ENCODE measurements at regions not wholly inside any gene's neighbourhood (a gene's known extent, or its start where the extent isn't known, plus 50 kb on each side); places are given as distances from the start of the nearest gene placed in this dataset.
"Not testable (repeated sequence)": the region's sequence is repeated elsewhere in the genome, so short reads cannot be mapped to it uniquely, and the experiment has no call there.

DNA sequence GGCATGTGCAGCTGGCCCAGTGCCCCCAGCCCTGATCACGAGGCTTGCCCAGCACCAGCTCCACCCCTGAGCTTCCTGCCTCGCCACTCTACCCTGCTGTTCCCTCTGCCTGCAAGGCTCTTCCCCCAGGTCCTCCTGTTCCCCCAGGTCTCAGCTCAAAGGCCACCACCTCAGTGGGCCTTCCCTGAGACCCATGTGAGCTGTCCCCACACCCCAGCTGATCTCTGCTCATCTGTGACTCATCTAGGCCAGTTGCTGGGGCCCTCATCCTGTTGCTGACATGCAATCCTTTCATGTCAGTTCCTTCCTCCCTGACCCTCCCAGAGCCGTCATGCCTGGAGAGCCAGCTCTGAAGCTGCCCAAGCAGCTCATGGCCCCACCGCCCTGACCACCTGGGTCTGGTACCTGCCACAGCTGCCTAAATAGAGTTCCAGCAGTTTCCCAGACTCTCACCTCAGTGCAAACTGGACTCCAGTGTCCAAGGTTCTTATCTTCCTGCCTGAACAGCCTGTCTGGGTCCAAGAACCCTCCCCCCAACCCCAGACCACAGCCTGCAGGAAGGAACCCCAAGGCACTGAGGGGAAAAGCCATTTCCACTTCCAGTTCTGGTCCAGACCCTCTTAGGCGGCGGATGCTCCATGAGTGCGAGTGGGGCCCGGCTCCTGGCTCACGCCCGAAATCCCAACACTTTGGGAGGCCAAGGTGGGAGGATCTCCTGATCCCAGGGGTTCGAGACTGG, 116.6 kb upstream of the IQSEC1 start:
- peaks cover 29% of the 10 kb centered on the region for H3K4me1 ChIP-seq (ENCODE audit: control insufficient read depth, insufficient read depth, low read length)
- no peak overlapping the region for H3K27ac ChIP-seq (ENCODE audit: low read depth, low read length)
- DNase-seq (ENCODE audit: low read depth in 4 of 6, low spot score in 6 of 6), result no peak
- no peaks in the 10 kb centered on the region for H3K27me3 ChIP-seq (ENCODE audit: control insufficient read depth, insufficient read depth, low read length)
- H3K9me3 ChIP-seq (ENCODE audit: control insufficient read depth, insufficient read depth, low read length), result no peaks in the 10 kb centered on the region
- 84% methylated on average over 6 of the region's 11 CpGs for WGBS (ENCODE audit: insufficient coverage)
- H3K36me3 ChIP-seq (ENCODE audit: control insufficient read depth, insufficient read depth, low read length), result no peaks in the 10 kb centered on the region
- no peak overlapping the region for H3K4me3 ChIP-seq (ENCODE audit: low read depth, low read length)

DNA sequence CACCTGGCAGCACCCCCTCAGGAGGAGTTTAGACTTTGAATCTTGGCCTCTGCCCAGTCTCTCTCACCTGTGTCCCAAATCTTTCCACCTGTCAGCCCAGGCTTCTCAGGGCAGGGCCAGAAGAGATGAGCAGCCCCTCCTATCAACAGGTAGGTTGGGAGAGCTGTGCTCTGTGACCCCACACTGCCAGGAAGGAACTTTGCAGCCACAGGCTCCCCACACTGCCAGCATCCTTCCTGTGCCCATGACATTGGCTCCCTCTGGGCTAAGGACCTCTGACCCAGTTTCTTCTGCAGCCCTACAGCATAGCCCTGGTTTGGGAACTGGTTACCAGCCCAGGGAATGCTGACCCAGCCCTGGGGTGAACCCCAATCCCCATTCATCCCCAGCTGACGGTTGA, 115.7 kb upstream of the IQSEC1 start:
- no peak overlapping the region for H3K27ac ChIP-seq (ENCODE audit: low read depth, low read length)
- 100% methylated on average over 1 of the region's 1 CpG for WGBS (ENCODE audit: insufficient coverage)
- DNase-seq (ENCODE audit: low read depth in 4 of 6, low spot score in 6 of 6), result no peak

GRCh38 chr3:13188181-13188779, 115.1 kb upstream of the IQSEC1 start:
- Histone ChIP-seq H3K4me3 (ENCODE audit: low read depth, low read length) (no peak overlapping the region), H3K27ac (ENCODE audit: low read depth, low read length) (no peak overlapping the region), H3K36me3 (ENCODE audit: control insufficient read depth, insufficient read depth, low read length) (no peaks in the 10 kb centered on the region), H3K27me3 (ENCODE audit: control insufficient read depth, insufficient read depth, low read length) (no peaks in the 10 kb centered on the region), H3K9me3 (ENCODE audit: control insufficient read depth, insufficient read depth, low read length) (peaks cover 4% of the 10 kb centered on the region), H3K4me1 (ENCODE audit: control insufficient read depth, insufficient read depth, low read length) (peaks cover 16% of the 10 kb centered on the region)
- WGBS (ENCODE audit: insufficient coverage), result 92% methylated on average over 3 of the region's 4 CpGs
- no peak for DNase-seq (ENCODE audit: low read depth in 4 of 6, low spot score in 6 of 6)

More for the DNA sequence above, 115.7 kb upstream of the IQSEC1 start:
- Histone ChIP-seq H3K4me3 (ENCODE audit: low read depth, low read length) (no peak overlapping the region), H3K9me3 (ENCODE audit: control insufficient read depth, insufficient read depth, low read length) (peaks cover 4% of the 10 kb centered on the region), H3K36me3 (ENCODE audit: control insufficient read depth, insufficient read depth, low read length) (no peaks in the 10 kb centered on the region), H3K4me1 (ENCODE audit: control insufficient read depth, insufficient read depth, low read length) (peaks cover 23% of the 10 kb centered on the region), H3K27me3 (ENCODE audit: control insufficient read depth, insufficient read depth, low read length) (no peaks in the 10 kb centered on the region)

DNA sequence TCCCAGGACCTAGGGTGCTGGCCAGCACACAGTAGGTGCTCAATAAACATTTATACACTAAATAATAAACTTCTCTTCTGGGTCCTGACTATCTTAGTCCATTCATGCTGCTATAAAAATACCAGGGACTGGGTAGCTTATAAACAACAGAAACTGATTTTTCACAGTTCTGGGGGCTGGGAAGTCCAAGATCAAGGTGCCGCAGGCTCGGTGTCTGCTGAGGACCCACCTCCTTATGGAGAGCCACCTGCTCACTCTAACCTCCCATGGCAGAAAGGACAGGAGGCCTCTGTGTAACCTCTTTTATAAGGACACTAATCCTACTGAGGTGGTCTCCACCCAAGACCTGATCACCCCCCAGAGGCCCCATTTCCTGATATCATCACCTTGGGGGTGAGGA, 114.4 kb upstream of the IQSEC1 start:
- Histone ChIP-seq H3K9me3 (ENCODE audit: control insufficient read depth, insufficient read depth, low read length) (peaks cover 4% of the 10 kb centered on the region), H3K4me1 (ENCODE audit: control insufficient read depth, insufficient read depth, low read length) (peaks cover 13% of the 10 kb centered on the region), H3K27me3 (ENCODE audit: control insufficient read depth, insufficient read depth, low read length) (no peaks in the 10 kb centered on the region), H3K4me3 (ENCODE audit: low read depth, low read length) (no peak overlapping the region), H3K36me3 (ENCODE audit: control insufficient read depth, insufficient read depth, low read length) (no peaks in the 10 kb centered on the region), H3K27ac (ENCODE audit: low read depth, low read length) (no peak overlapping the region)
- 100% methylated on average over 2 of the region's 2 CpGs for WGBS (ENCODE audit: insufficient coverage)
- no peak for DNase-seq (ENCODE audit: low read depth in 4 of 6, low spot score in 6 of 6)

GRCh38 chr3:13186435-13186815, 113.2 kb upstream of the IQSEC1 start:
- Histone ChIP-seq H3K4me3 (ENCODE audit: low read depth, low read length) (no peak overlapping the region), H3K4me1 (ENCODE audit: control insufficient read depth, insufficient read depth, low read length) (peaks cover 13% of the 10 kb centered on the region), H3K27ac (ENCODE audit: low read depth, low read length) (no peak overlapping the region), H3K9me3 (ENCODE audit: control insufficient read depth, insufficient read depth, low read length) (peaks cover 4% of the 10 kb centered on the region), H3K27me3 (ENCODE audit: control insufficient read depth, insufficient read depth, low read length) (no peaks in the 10 kb centered on the region), H3K36me3 (ENCODE audit: control insufficient read depth, insufficient read depth, low read length) (no peaks in the 10 kb centered on the region)
- no peak for DNase-seq (ENCODE audit: low read depth in 4 of 6, low spot score in 6 of 6)
- WGBS (ENCODE audit: insufficient coverage), result 71% methylated on average over 8 of the region's 9 CpGs

- 82% methylated on average over 6 of the region's 7 CpGs for WGBS (ENCODE audit: insufficient coverage)
- no peak for DNase-seq (ENCODE audit: low read depth in 4 of 6, low spot score in 6 of 6)
- no peaks in the 10 kb centered on the region for H3K27me3 ChIP-seq (ENCODE audit: control insufficient read depth, insufficient read depth, low read length)
- H3K4me1 ChIP-seq (ENCODE audit: control insufficient read depth, insufficient read depth, low read length), result peaks cover 11% of the 10 kb centered on the region
- no peak overlapping the region for H3K4me3 ChIP-seq (ENCODE audit: low read depth, low read length)
- H3K36me3 ChIP-seq (ENCODE audit: control insufficient read depth, insufficient read depth, low read length), result no peaks in the 10 kb centered on the region
- no peak overlapping the region for H3K27ac ChIP-seq (ENCODE audit: low read depth, low read length)
- peaks cover 4% of the 10 kb centered on the region for H3K9me3 ChIP-seq (ENCODE audit: control insufficient read depth, insufficient read depth, low read length)
Observed at GRCh38 chr3:13185737-13186434, 112.7 kb upstream of the IQSEC1 start.

DNA sequence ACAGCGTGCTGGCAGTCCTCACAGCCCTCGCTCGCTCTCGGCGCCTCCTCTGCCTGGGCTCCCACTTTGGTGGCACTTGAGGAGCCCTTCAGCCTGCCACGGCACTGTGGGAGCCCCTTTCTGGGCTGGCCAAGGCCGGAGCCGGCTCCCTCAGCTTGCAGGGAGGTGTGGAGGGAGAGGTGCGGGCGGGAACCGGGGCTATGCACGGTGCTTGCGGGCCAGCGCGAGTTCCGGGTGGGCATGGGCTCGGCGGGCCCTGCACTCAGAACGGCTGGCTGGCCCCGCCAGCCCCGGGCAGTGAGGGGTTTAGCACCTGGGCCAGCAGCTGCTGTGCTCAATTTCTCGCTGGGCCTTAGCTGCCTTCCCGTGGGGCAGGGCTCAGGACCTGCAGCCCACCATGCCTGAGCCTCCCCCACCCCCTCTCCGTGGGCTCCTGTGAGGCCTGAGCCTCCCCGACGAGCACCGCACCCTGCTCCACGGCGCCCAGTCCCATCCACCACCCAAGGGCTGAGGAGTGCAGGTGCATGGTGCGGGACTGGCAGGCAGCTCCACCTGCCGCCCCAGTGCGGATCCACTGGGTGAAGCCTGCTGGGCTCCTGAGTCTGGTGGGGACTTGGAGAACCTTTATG, 106.5 kb upstream of the IQSEC1 start:
- not testable (repeated sequence) for H3K4me1 ChIP-seq (ENCODE audit: control insufficient read depth, insufficient read depth, low read length); H3K27ac ChIP-seq (ENCODE audit: low read depth, low read length); H3K9me3 ChIP-seq (ENCODE audit: control insufficient read depth, insufficient read depth, low read length); H3K4me3 ChIP-seq (ENCODE audit: low read depth, low read length); H3K36me3 ChIP-seq (ENCODE audit: control insufficient read depth, insufficient read depth, low read length); DNase-seq (ENCODE audit: low read depth in 4 of 6, low spot score in 6 of 6); H3K27me3 ChIP-seq (ENCODE audit: control insufficient read depth, insufficient read depth, low read length)
- WGBS (ENCODE audit: insufficient coverage), result 97% methylated on average over 25 of the region's 32 CpGs

DNA sequence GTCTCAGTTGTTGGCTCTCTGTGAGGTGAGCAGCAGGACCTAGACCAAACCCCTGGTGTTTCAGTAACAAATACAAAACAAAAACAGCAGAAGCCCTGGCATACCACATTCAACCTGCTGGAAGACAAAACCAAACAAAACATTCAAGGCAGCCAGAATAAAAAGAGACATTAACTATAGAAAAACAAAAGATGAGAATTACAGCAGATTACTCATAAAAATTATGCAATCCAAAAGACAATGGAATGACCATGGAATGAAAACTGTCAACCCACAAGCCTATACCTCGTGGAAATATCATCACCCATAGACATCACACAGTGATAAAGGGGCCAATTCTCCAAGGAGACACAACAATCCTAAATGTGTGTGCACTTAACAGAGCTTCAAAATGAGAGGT, 106.0 kb upstream of the IQSEC1 start:
- H3K36me3 ChIP-seq (ENCODE audit: control insufficient read depth, insufficient read depth, low read length), result no peaks in the 10 kb centered on the region
- DNase-seq (ENCODE audit: low read depth in 4 of 6, low spot score in 6 of 6), result no peak
- no peaks in the 10 kb centered on the region for H3K27me3 ChIP-seq (ENCODE audit: control insufficient read depth, insufficient read depth, low read length)
- H3K4me1 ChIP-seq (ENCODE audit: control insufficient read depth, insufficient read depth, low read length), result no peaks in the 10 kb centered on the region
- no peak overlapping the region for H3K27ac ChIP-seq (ENCODE audit: low read depth, low read length)
- H3K9me3 ChIP-seq (ENCODE audit: control insufficient read depth, insufficient read depth, low read length), result peaks cover 6% of the 10 kb centered on the region
- no peak overlapping the region for H3K4me3 ChIP-seq (ENCODE audit: low read depth, low read length)
- no CpG with 5 or more reads among the region's 1 CpG for WGBS (ENCODE audit: insufficient coverage)

DNA sequence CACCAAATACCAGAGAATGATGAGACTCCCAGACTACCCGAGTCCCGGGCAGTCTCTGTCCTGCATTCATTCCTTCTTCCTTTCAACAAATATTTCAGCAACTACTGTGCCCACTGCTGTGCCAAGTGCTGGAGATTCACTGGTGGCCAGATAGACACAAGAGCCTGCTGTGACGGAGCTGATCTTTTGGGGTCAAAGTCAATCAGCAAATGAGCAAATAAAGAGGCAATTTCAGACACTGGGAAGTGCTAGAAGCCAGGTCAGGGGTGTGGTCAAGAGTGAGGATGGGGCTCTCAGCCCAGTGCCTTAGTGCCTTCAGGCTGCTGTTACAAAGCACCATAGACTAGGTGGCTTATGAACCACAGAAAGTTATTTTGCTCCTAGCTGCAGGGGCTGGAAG, 104.9 kb upstream of the IQSEC1 start:
- H3K27ac ChIP-seq (ENCODE audit: low read depth, low read length), result no peak overlapping the region
- no peak overlapping the region for H3K4me3 ChIP-seq (ENCODE audit: low read depth, low read length)
- H3K27me3 ChIP-seq (ENCODE audit: control insufficient read depth, insufficient read depth, low read length), result no peaks in the 10 kb centered on the region
- H3K36me3 ChIP-seq (ENCODE audit: control insufficient read depth, insufficient read depth, low read length), result no peaks in the 10 kb centered on the region
- 88% methylated on average over 3 of the region's 3 CpGs for WGBS (ENCODE audit: insufficient coverage)
- no peak for DNase-seq (ENCODE audit: low read depth in 4 of 6, low spot score in 6 of 6)
- no peaks in the 10 kb centered on the region for H3K4me1 ChIP-seq (ENCODE audit: control insufficient read depth, insufficient read depth, low read length)
- peaks cover 5% of the 10 kb centered on the region for H3K9me3 ChIP-seq (ENCODE audit: control insufficient read depth, insufficient read depth, low read length)

Data from spinal cord (tissue), 9 donors.